GM23338 (cell line): ENCODE measurements at regions not wholly inside any gene's neighbourhood (a gene's known extent, or its start where the extent isn't known, plus 50 kb on each side); places are given as distances from the start of the nearest gene placed in this dataset.

Experiments used
- CTCF ChIP-seq, 2 experiments: fragments of 200-600 bp in 1 of 2; sonication (generic) in 1 of 2; conservative IDR thresholded peaks; 2 replicates each; pipeline versions ENCODE4 v1.5.1 to v1.6.1; 2016 to 2017; ENCODE audit warnings: antibody characterized with exemption in 2 of 2, low read depth in 2 of 2, mild to moderate bottlenecking in 2 of 2, moderate library complexity in 1 of 2
- EZH2phosphoT487 ChIP-seq: fragments of 200-600 bp; sonication (generic); IDR thresholded peaks from one replicate; pipeline ENCODE4 v1.8.1; 2018; ENCODE audit warnings: antibody characterized with exemption; ENCODE audit not compliant: unreplicated experiment
- POLR2AphosphoS5 ChIP-seq: IDR thresholded peaks from 2 replicates; pipeline ENCODE4 v1.6.1; 2016; ENCODE audit warnings: antibody characterized with exemption, low read depth

GRCh38 chr15:62503451-62503850, 338.4 kb upstream of the C2CD4B start:
- TF ChIP-seq CTCF (conservative IDR thresholded peaks at IDR 0.05; ENCODE audit: low read depth in 2 of 2) = no peak
- TF ChIP-seq POLR2AphosphoS5 = no peak
- TF ChIP-seq EZH2phosphoT487 = no peak
